Body of pancreas (tissue), 4 donors: ENCODE measurements at regions not wholly inside any gene's neighbourhood (a gene's known extent, or its start where the extent isn't known, plus 50 kb on each side); places are given as distances from the start of the nearest gene placed in this dataset.

ENCODE experiments used
- ATAC-seq: fragments of 150-250 bp; one replicate; pipeline ENCODE4 v1.9.1; 2016
- DNase-seq, 4 donors: peaks; one replicate each; pipeline ENCODE4 v3.0.0-alpha.2; 2019
- H3K27ac ChIP-seq, 4 donors: fragments of 200-600 bp; sonication (generic); 1 replicate in 3 of 4; 2 replicates in 1 of 4; pipeline versions ENCODE4 v1.5.1 to v1.6.1; 2016 to 2019; ENCODE audit warnings: mild to moderate bottlenecking in 1 of 4, mixed read lengths in 1 of 4, moderate library complexity in 1 of 4
- H3K27me3 ChIP-seq, 2 donors: fragments of 200-600 bp; sonication (generic); one replicate each; pipeline ENCODE4 v1.6.0; 2016; ENCODE audit warnings: mild to moderate bottlenecking in 1 of 2
- H3K36me3 ChIP-seq, 2 donors: fragments of 200-600 bp; sonication (generic); replicated peaks in 1 of 2; 2 replicates each; pipeline ENCODE4 v1.5.1; 2016; ENCODE audit warnings: low read depth in 2 of 2; ENCODE audit not compliant: insufficient read depth in 1 of 2
- H3K4me1 ChIP-seq: fragments of 200-600 bp; sonication (generic); one replicate; pipeline ENCODE4 v1.6.0; 2016
- H3K4me3 ChIP-seq, 2 donors: fragments of 200-600 bp; sonication (generic); 1 replicate in 1 of 2; 2 replicates in 1 of 2; pipeline ENCODE4 v1.5.1; 2016 to 2019
- H3K9me3 ChIP-seq, 3 donors: fragments of 200-600 bp; sonication (generic); 1 replicate in 2 of 3; 2 replicates in 1 of 3; pipeline ENCODE4 v1.5.1; 2016
- CTCF ChIP-seq, 7 experiments: fragments of 450-650 bp in 4 of 7; fragments of 200-600 bp in 3 of 7; sonication (generic) in 3 of 7; IDR thresholded peaks; one replicate each; pipeline ENCODE4 v1.5.1; 2016 to 2019; ENCODE audit warnings: antibody characterized with exemption in 7 of 7
- POLR2A ChIP-seq, 3 donors: fragments of 450-650 bp; IDR thresholded peaks; one replicate each; pipeline ENCODE4 v1.6.1; 2016; ENCODE audit warnings: antibody characterized with exemption in 3 of 3, mild to moderate bottlenecking in 2 of 3
- WGBS, 2 donors: methylation state at CpG; one replicate each; pipeline ENCODE4 v1.1.5; 2017; 5-methylcytosine and 5-hydroxymethylcytosine counted together
- intact Hi-C: fragments of 100-400 bp; cut with DNase I; formaldehyde crosslinking; loops from one replicate; pipeline ENCODE4 v1.15.1; 2023

- 31% methylated on average over 1 of the region's 1 CpG; no CpG with 5 or more reads in 1 of the 2 donors for WGBS, 2 donors
- Histone ChIP-seq H3K36me3 (no peaks in the 10 kb centered on the region), H3K4me3 (no peak overlapping the region), H3K9me3 (no peaks in the 10 kb centered on the region), H3K4me1 (peaks cover 8% of the 10 kb centered on the region), H3K27me3 (no peaks in the 10 kb centered on the region), H3K27ac (no peak overlapping the region)
- DNase-seq, result peak; percentile 82 to 93 (median 89)
- intact Hi-C loops, result no loop called here
- peak; percentile 86 for ATAC-seq
- peak in 1 of 7 experiments; percentile 7 for TF ChIP-seq CTCF (IDR thresholded peaks at IDR 0.05)
- TF ChIP-seq POLR2A (IDR thresholded peaks at IDR 0.05), result no peak
Observed at GRCh38 chr10:78856421-78856820, 212.3 kb upstream of the ZMIZ1 start.

- peaks cover 8% of the 10 kb centered on the region for H3K4me1 ChIP-seq
- intact Hi-C loops, result no loop called here
- WGBS, 2 donors, result 94 to 96% methylated on average over 3 of the region's 3 CpGs
- no peak for ATAC-seq
- no peak for TF ChIP-seq CTCF (IDR thresholded peaks at IDR 0.05)
- TF ChIP-seq POLR2A (IDR thresholded peaks at IDR 0.05), result no peak
- H3K36me3 ChIP-seq, result no peaks in the 10 kb centered on the region
- H3K4me3 ChIP-seq, result no peak overlapping the region
- no peaks in the 10 kb centered on the region for H3K27me3 ChIP-seq
- no peak for DNase-seq
- H3K27ac ChIP-seq, result no peak overlapping the region
- H3K9me3 ChIP-seq, result no peaks in the 10 kb centered on the region
Observed at GRCh38 chr10:78857193-78857592, 211.6 kb upstream of the ZMIZ1 start.

GRCh38 chr10:78859266-78859665 is 209.5 kb upstream of the ZMIZ1 start:
- H3K4me3 ChIP-seq, result no peak overlapping the region
- TF ChIP-seq CTCF (IDR thresholded peaks at IDR 0.05) (no peak), POLR2A (IDR thresholded peaks at IDR 0.05) (no peak)
- H3K27ac ChIP-seq, result no peak overlapping the region
- DNase-seq, result no peak
- ATAC-seq, result no peak
- intact Hi-C loops, result no loop called here
- no peaks in the 10 kb centered on the region for H3K9me3 ChIP-seq
- H3K4me1 ChIP-seq, result peaks cover 8% of the 10 kb centered on the region
- 87 to 96% methylated on average over 3 to 5 of the region's 5 CpGs for WGBS, 2 donors
- no peaks in the 10 kb centered on the region for H3K36me3 ChIP-seq
- no peaks in the 10 kb centered on the region for H3K27me3 ChIP-seq

GRCh38 chr10:78859769-78860168 is 209.0 kb upstream of the ZMIZ1 start:
- WGBS, 2 donors, result 77 to 80% methylated on average over 5 of the region's 5 CpGs
- no peak for TF ChIP-seq CTCF (IDR thresholded peaks at IDR 0.05)
- Histone ChIP-seq H3K4me3 (no peak overlapping the region), H3K4me1 (peaks cover 8% of the 10 kb centered on the region), H3K36me3 (no peaks in the 10 kb centered on the region), H3K27me3 (no peaks in the 10 kb centered on the region), H3K27ac (no peak overlapping the region), H3K9me3 (no peaks in the 10 kb centered on the region)
- intact Hi-C loops, result no loop called here
- DNase-seq (no peak), ATAC-seq (no peak)

GRCh38 chr10:78860260-78860914 is 208.4 kb upstream of the ZMIZ1 start:
- WGBS, 2 donors, result 82 to 88% methylated on average over 7 of the region's 7 CpGs
- TF ChIP-seq POLR2A (IDR thresholded peaks at IDR 0.05) (no peak), CTCF (IDR thresholded peaks at IDR 0.05) (no peak)
- peaks cover 8% of the 10 kb centered on the region for H3K4me1 ChIP-seq
- H3K4me3 ChIP-seq, result no peak overlapping the region
- no peaks in the 10 kb centered on the region for H3K36me3 ChIP-seq
- no peak overlapping the region for H3K27ac ChIP-seq
- ATAC-seq (no peak), DNase-seq (no peak)
- no peaks in the 10 kb centered on the region for H3K9me3 ChIP-seq
- H3K27me3 ChIP-seq, result no peaks in the 10 kb centered on the region
- intact Hi-C loops, result no loop called here
